Muscle layer of duodenum (tissue), 2 donors: ENCODE measurements at regions not wholly inside any gene's neighbourhood (a gene's known extent, or its start where the extent isn't known, plus 50 kb on each side); places are given as distances from the start of the nearest gene placed in this dataset.

ENCODE experiments used
- H3K27ac ChIP-seq: one replicate; pipeline ENCODE4 v1.7.0; 2013; ENCODE audit warnings: mild to moderate bottlenecking, low read length
- H3K27me3 ChIP-seq: one replicate; pipeline ENCODE4 v1.7.0; 2013; ENCODE audit warnings: low read depth, mild to moderate bottlenecking, control low read depth, low read length
- H3K36me3 ChIP-seq, 2 donors: one replicate each; pipeline ENCODE4 v1.7.0; 2013; ENCODE audit warnings: low read length in 2 of 2, control low read depth in 1 of 2, mild to moderate bottlenecking in 1 of 2; ENCODE audit not compliant: insufficient read depth in 2 of 2, control insufficient read depth in 1 of 2
- H3K4me1 ChIP-seq, 2 donors: one replicate each; pipeline ENCODE4 v1.7.0; 2013; ENCODE audit warnings: low read length in 2 of 2, mild to moderate bottlenecking in 2 of 2, control low read depth in 1 of 2, moderate library complexity in 1 of 2; ENCODE audit not compliant: insufficient read depth in 2 of 2, control insufficient read depth in 1 of 2
- H3K4me3 ChIP-seq, 2 donors: one replicate each; pipeline ENCODE4 v1.7.0; 2013; ENCODE audit warnings: low read length in 2 of 2, low read depth in 1 of 2, mild to moderate bottlenecking in 1 of 2
- H3K9me3 ChIP-seq, 2 donors: one replicate each; pipeline ENCODE4 v1.7.0; 2013; ENCODE audit warnings: low read length in 2 of 2, control low read depth in 1 of 2, mild to moderate bottlenecking in 1 of 2; ENCODE audit not compliant: control insufficient read depth in 1 of 2
- donor health status: healthy.

- H3K9me3 ChIP-seq = peaks cover 0 to 4% of the 10 kb centered on the region in 2 donors
Measured at GRCh38 chr2:118696786-118697465, 150.5 kb downstream of the EN1 start.

GRCh38 chr2:118693287-118693822 is 154.1 kb downstream of the EN1 start:
- Histone ChIP-seq H3K4me1 (no peaks in the 10 kb centered on the region), H3K27ac (no peak overlapping the region), H3K9me3 (peaks cover 0 to 4% of the 10 kb centered on the region in 2 donors), H3K36me3 (no peaks in the 10 kb centered on the region), H3K27me3 (no peaks in the 10 kb centered on the region), H3K4me3 (no peak overlapping the region)

More at GRCh38 chr2:118696786-118697465, 150.5 kb downstream of the EN1 start:
- Histone ChIP-seq H3K4me1 (no peaks in the 10 kb centered on the region), H3K36me3 (no peaks in the 10 kb centered on the region), H3K27ac (no peak overlapping the region), H3K27me3 (no peaks in the 10 kb centered on the region), H3K4me3 (no peak overlapping the region)

DNA sequence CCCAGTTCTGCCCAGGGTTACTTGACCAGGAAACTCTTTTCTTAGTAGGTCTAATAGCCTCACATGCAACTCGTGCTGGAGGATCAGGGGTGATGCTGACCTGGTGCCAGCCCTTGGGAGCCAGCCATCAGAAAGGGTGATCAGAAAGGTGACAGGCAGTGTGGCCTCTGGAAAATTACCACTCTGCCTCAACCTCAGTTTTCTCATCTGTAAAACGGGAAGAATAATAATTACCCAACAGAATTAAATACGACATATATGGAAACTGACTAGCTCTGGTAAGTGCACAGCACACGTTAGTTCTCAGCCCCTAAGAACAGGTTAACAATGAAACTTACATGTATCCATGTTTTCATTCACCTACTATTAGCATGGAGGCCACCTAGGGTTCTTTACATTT is 157.6 kb downstream of the EN1 start:
- Histone ChIP-seq H3K4me3 (no peak overlapping the region), H3K27ac (no peak overlapping the region), H3K9me3 (peaks cover 0 to 4% of the 10 kb centered on the region in 2 donors), H3K4me1 (no peaks in the 10 kb centered on the region), H3K36me3 (no peaks in the 10 kb centered on the region), H3K27me3 (no peaks in the 10 kb centered on the region)

DNA sequence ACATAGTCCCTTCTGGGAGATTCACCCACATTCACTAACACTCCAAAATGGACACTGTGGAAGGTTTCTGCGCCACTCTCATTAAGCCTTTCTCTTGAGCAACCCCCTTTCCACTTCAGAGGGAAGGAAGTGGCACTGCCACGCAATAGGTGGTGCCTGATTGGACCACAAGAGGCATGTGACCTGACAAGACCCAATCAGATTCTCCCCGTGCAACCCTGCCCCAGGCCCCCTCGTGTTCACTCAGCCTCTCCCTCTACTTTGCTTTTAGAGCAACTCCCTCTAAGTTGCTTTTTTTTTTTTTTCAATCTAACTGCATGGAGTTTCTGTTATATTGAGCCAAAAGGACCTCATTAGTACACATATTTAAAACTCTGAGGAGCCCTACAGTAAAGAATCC is 158.0 kb downstream of the EN1 start:
- Histone ChIP-seq H3K9me3 (peaks cover 0 to 4% of the 10 kb centered on the region in 2 donors), H3K4me1 (no peaks in the 10 kb centered on the region), H3K36me3 (no peaks in the 10 kb centered on the region), H3K27me3 (no peaks in the 10 kb centered on the region), H3K4me3 (no peak overlapping the region), H3K27ac (no peak overlapping the region)

- no peak overlapping the region for H3K27ac ChIP-seq
- H3K27me3 ChIP-seq = no peaks in the 10 kb centered on the region
- no peak overlapping the region for H3K4me3 ChIP-seq
- peaks cover 0 to 4% of the 10 kb centered on the region in 2 donors for H3K9me3 ChIP-seq
- H3K36me3 ChIP-seq = no peaks in the 10 kb centered on the region
- H3K4me1 ChIP-seq = no peaks in the 10 kb centered on the region
Measured at GRCh38 chr2:118689033-118689432, 158.4 kb downstream of the EN1 start.

GRCh38 chr2:118687698-118688097 is 159.8 kb downstream of the EN1 start:
- Histone ChIP-seq H3K4me1 (no peaks in the 10 kb centered on the region), H3K27me3 (no peaks in the 10 kb centered on the region), H3K36me3 (no peaks in the 10 kb centered on the region), H3K4me3 (no peak overlapping the region), H3K9me3 (peaks cover 0 to 4% of the 10 kb centered on the region in 2 donors), H3K27ac (no peak overlapping the region)

- Histone ChIP-seq H3K36me3 (no peaks in the 10 kb centered on the region), H3K4me3 (no peak overlapping the region), H3K4me1 (no peaks in the 10 kb centered on the region), H3K27me3 (no peaks in the 10 kb centered on the region), H3K9me3 (peaks cover 0 to 4% of the 10 kb centered on the region in 2 donors), H3K27ac (no peak overlapping the region)
Measured at GRCh38 chr2:118687192-118687591, 160.3 kb downstream of the EN1 start.

DNA sequence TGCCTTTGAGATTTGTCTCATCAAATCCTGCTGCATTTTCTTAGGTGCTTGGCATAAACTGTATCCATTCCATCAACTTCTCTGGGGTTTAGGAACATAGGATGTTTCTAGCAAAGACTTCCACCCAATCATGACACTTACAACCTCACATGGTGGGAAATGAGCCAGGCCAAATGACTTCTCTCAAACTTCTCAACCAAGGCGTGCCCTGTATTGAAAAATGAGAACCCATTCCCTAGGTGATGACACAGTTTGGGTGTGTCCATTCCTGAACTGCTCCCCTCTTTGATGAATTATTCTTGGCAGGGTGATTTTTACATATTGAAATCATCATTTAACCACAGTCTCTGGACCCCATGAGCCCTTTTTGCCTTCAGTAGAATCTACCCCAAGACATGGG is 161.1 kb downstream of the EN1 start:
- H3K27ac ChIP-seq = no peak overlapping the region
- H3K4me1 ChIP-seq = no peaks in the 10 kb centered on the region
- peaks cover 0 to 4% of the 10 kb centered on the region in 2 donors for H3K9me3 ChIP-seq

GRCh38 chr2:118683460-118683859 is 164.0 kb downstream of the EN1 start:
- Histone ChIP-seq H3K27ac (no peak overlapping the region), H3K9me3 (no peaks in the 10 kb centered on the region), H3K36me3 (no peaks in the 10 kb centered on the region), H3K4me3 (no peak overlapping the region), H3K4me1 (no peaks in the 10 kb centered on the region), H3K27me3 (no peaks in the 10 kb centered on the region)

More for the DNA sequence above, 161.1 kb downstream of the EN1 start:
- no peaks in the 10 kb centered on the region for H3K27me3 ChIP-seq
- no peaks in the 10 kb centered on the region for H3K36me3 ChIP-seq
- no peak overlapping the region for H3K4me3 ChIP-seq

- Histone ChIP-seq H3K36me3 (no peaks in the 10 kb centered on the region), H3K4me3 (no peak overlapping the region), H3K9me3 (no peaks in the 10 kb centered on the region), H3K4me1 (no peaks in the 10 kb centered on the region), H3K27ac (no peak overlapping the region), H3K27me3 (no peaks in the 10 kb centered on the region)
Measured at GRCh38 chr2:118678985-118679384, 168.5 kb downstream of the EN1 start.

- Histone ChIP-seq H3K9me3 (no peaks in the 10 kb centered on the region), H3K27me3 (no peaks in the 10 kb centered on the region), H3K4me3 (no peak overlapping the region), H3K4me1 (no peaks in the 10 kb centered on the region), H3K27ac (no peak overlapping the region), H3K36me3 (no peaks in the 10 kb centered on the region)
Measured at GRCh38 chr2:118677546-118677945, 169.9 kb downstream of the EN1 start.

DNA sequence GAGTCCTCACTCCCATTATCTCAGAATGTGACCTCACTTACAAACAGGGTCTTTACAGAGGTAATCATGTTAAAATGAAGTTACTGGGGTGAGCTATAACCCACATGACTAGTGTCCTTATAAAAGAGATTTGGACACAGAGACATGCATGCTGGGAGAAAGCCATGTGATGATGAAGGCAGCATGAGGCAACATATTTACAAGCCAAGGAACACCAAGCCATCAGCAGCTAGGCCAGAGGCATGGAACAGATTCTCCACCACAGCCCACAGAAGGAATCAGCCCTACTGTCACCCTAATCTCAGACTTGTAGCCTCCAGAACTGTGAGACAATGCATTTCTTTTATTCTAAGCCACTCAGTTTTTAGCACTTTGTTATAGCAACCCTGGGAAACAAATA is 171.9 kb downstream of the EN1 start:
- no peaks in the 10 kb centered on the region for H3K27me3 ChIP-seq

More for the DNA sequence above, 171.9 kb downstream of the EN1 start:
- Histone ChIP-seq H3K36me3 (no peaks in the 10 kb centered on the region), H3K27ac (no peak overlapping the region), H3K9me3 (no peaks in the 10 kb centered on the region), H3K4me1 (peaks cover 0 to 11% of the 10 kb centered on the region in 2 donors), H3K4me3 (no peak overlapping the region)
